ENCODE measurements at regions not wholly inside any gene's neighbourhood (a gene's known extent, or its start where the extent isn't known, plus 50 kb on each side); places are given as distances from the start of the nearest gene placed in this dataset.

DNA sequence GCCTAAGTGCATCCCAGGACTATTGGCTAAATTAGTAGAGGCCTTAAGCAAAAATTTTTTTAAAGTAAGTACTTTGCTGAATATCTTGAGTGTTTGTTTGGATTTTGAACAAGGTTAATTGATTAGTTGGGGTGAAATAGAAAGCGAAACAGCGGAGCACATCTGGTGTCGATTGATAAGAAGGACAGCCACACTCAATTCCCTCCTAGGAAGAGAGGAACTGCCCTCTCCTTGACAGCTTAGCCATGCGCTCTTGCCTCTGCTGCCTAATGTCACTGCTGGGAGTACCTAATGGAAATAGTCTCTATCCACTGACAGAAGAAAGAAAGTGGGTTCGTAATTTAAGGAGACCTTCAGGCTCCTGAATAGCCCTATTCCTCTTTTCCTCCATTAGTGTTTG lies 943.6 kb downstream of the DIPK2A start:
- Mint-ChIP-seq H3K4me3 (ENCODE audit: low read depth, unreplicated experiment) (no peak overlapping the region), H3K27me3 (ENCODE audit: unreplicated experiment) (no peaks in the 10 kb centered on the region), H3K9me3 (ENCODE audit: low read depth, unreplicated experiment) (no peaks in the 10 kb centered on the region), H3K4me1 (ENCODE audit: low read depth, unreplicated experiment) (no peaks in the 10 kb centered on the region), H3K36me3 (ENCODE audit: insufficient read depth, unreplicated experiment) (no peaks in the 10 kb centered on the region), H3K27ac (ENCODE audit: unreplicated experiment) (no peak overlapping the region)
- CTCF ChIA-PET = no interaction called here
- TF ChIP-seq, protein P1, sequence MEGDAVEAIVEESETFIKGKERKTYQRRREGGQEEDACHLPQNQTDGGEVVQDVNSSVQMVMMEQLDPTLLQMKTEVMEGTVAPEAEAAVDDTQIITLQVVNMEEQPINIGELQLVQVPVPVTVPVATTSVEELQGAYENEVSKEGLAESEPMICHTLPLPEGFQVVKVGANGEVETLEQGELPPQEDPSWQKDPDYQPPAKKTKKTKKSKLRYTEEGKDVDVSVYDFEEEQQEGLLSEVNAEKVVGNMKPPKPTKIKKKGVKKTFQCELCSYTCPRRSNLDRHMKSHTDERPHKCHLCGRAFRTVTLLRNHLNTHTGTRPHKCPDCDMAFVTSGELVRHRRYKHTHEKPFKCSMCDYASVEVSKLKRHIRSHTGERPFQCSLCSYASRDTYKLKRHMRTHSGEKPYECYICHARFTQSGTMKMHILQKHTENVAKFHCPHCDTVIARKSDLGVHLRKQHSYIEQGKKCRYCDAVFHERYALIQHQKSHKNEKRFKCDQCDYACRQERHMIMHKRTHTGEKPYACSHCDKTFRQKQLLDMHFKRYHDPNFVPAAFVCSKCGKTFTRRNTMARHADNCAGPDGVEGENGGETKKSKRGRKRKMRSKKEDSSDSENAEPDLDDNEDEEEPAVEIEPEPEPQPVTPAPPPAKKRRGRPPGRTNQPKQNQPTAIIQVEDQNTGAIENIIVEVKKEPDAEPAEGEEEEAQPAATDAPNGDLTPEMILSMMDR (IDR thresholded peaks at IDR 0.05; ENCODE audit: unreplicated experiment) = no peak
- intact Hi-C loops (cut with micrococcal nuclease; ENCODE audit: unreplicated experiment) = no loop called here
- BruUV-seq (replicated peaks) = no TSS peak
- DNase-seq = no peak

DNA sequence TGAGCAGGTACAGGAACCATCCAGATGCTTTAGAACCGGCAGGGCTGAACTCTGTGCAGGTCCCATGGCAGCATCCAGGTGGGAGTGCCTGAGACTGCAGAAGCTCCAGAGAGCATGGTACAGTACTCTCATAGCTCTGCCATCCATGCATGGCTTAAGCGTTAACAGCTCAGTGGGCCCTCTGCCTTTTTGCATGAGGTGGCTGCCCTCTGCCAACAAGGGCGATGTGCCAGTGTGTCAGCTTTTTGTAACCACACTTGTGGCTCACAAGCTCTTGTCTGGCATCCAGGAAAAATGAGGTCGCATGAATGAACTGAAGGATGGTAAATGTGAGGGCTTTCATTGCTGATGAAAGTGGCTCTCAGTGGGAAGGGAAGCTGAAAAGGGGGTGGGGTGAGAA lies 950.1 kb downstream of the DIPK2A start:
- no peak overlapping the region for H3K27ac Mint-ChIP-seq (ENCODE audit: unreplicated experiment)
- no peak for DNase-seq
- no peaks in the 10 kb centered on the region for H3K36me3 Mint-ChIP-seq (ENCODE audit: insufficient read depth, unreplicated experiment)
- peaks cover 8% of the 10 kb centered on the region for H3K4me1 Mint-ChIP-seq (ENCODE audit: low read depth, unreplicated experiment)
- no TSS peak for BruUV-seq (replicated peaks)
- H3K9me3 Mint-ChIP-seq (ENCODE audit: low read depth, unreplicated experiment) = no peaks in the 10 kb centered on the region
- H3K27me3 Mint-ChIP-seq (ENCODE audit: unreplicated experiment) = no peaks in the 10 kb centered on the region
- TF ChIP-seq, protein P1 (IDR thresholded peaks at IDR 0.05; ENCODE audit: unreplicated experiment) = no peak
- no peak overlapping the region for H3K4me3 Mint-ChIP-seq (ENCODE audit: low read depth, unreplicated experiment)
- CTCF ChIA-PET = no interaction called here
- intact Hi-C loops (cut with micrococcal nuclease; ENCODE audit: unreplicated experiment) = no loop called here

DNA sequence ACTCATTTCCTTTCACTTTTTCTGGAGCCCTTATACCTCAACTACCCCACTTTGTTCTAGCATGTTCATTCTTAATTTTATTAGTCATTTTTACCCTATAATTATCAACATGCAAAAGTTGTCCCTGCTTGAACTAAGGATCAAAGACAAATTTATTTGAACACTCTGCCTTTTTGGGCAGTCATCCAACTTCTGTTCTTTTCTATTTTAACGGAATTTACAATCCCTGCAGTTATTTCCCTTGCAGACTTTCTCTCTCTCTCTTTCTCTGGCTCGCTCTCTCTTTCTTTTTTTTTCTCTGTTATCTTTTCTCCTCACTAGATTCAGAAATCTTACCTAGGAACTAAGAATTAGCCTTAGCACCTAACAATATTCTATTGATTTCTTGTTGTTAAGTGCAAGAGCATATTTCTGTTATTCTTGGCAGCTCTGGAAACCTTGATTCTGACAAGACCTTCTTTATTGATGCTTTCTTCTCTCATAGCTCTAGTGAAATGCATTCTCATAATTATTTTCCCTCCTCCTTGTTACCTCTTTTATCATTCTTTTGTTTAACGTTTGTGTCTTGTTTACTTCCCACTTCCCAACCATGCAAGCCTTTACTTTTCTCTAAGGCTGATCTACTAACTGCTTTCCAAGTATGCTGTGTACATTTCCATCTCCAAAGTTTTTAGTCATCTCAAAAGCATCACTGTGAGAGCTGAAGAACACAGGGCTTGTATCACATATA lies 951.6 kb downstream of the DIPK2A start:
- DNase-seq = no peak
- H3K9me3 Mint-ChIP-seq (ENCODE audit: low read depth, unreplicated experiment) = no peaks in the 10 kb centered on the region
- no peaks in the 10 kb centered on the region for H3K36me3 Mint-ChIP-seq (ENCODE audit: insufficient read depth, unreplicated experiment)
- BruUV-seq (replicated peaks) = no TSS peak
- TF ChIP-seq, protein P1 (IDR thresholded peaks at IDR 0.05; ENCODE audit: unreplicated experiment) = no peak
- no peak overlapping the region for H3K27ac Mint-ChIP-seq (ENCODE audit: unreplicated experiment)
- CTCF ChIA-PET = no interaction called here
- no peak overlapping the region for H3K4me3 Mint-ChIP-seq (ENCODE audit: low read depth, unreplicated experiment)
- intact Hi-C loops (cut with micrococcal nuclease; ENCODE audit: unreplicated experiment) = no loop called here
- H3K4me1 Mint-ChIP-seq (ENCODE audit: low read depth, unreplicated experiment) = peaks cover 8% of the 10 kb centered on the region
- H3K27me3 Mint-ChIP-seq (ENCODE audit: unreplicated experiment) = no peaks in the 10 kb centered on the region

DNA sequence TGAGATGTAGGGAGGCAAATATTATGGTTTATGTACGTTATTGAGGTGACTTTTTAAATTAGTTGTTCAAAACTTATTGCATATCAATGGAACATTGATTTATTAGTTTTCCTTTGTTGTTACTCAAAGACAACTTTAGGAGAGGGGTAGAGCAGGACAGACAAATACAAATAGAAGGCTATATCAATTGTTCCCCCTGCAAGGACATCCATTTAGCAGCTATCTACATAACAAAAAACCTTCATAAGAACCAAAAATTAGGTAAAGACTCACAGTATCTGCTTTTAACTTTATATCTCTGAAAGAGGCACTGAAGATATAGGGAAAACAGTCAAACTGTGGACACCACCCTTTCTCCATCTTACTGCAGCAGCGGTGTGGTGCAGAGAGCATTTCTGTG lies 958.8 kb downstream of the DIPK2A start:
- CTCF ChIA-PET = no interaction called here
- no TSS peak for BruUV-seq (replicated peaks)
- H3K36me3 Mint-ChIP-seq (ENCODE audit: insufficient read depth, unreplicated experiment) = no peaks in the 10 kb centered on the region
- no peak overlapping the region for H3K4me3 Mint-ChIP-seq (ENCODE audit: low read depth, unreplicated experiment)
- no peaks in the 10 kb centered on the region for H3K27me3 Mint-ChIP-seq (ENCODE audit: unreplicated experiment)
- peaks cover 6% of the 10 kb centered on the region for H3K9me3 Mint-ChIP-seq (ENCODE audit: low read depth, unreplicated experiment)
- intact Hi-C loops (cut with micrococcal nuclease; ENCODE audit: unreplicated experiment) = no loop called here
- no peak for DNase-seq
- H3K27ac Mint-ChIP-seq (ENCODE audit: unreplicated experiment) = no peak overlapping the region
- H3K4me1 Mint-ChIP-seq (ENCODE audit: low read depth, unreplicated experiment) = no peaks in the 10 kb centered on the region
- TF ChIP-seq, protein P1 (IDR thresholded peaks at IDR 0.05; ENCODE audit: unreplicated experiment) = no peak

Data from Calu3 (cell line).